HEK293 (cell line): ENCODE measurements at regions not wholly inside any gene's neighbourhood (a gene's known extent, or its start where the extent isn't known, plus 50 kb on each side); places are given as distances from the start of the nearest gene placed in this dataset.

Experiments used
- ZNF184 ChIP-seq: fragments of 450-650 bp; IDR thresholded peaks from 2 replicates; pipeline ENCODE4 v1.5.1; 2018; ENCODE audit warnings: missing biosample characterization, mild to moderate bottlenecking, missing genetic modification characterization
- ZNF202 ChIP-seq: fragments of 450-650 bp; formaldehyde crosslinking; IDR thresholded peaks from 2 replicates; pipeline ENCODE4 v1.5.1; 2016; ENCODE audit warnings: missing biosample characterization, missing genetic modification characterization, borderline replicate concordance
- ZNF214 ChIP-seq: fragments of 450-650 bp; formaldehyde crosslinking; IDR thresholded peaks from 2 replicates; pipeline ENCODE4 v1.5.1; 2017; ENCODE audit warnings: missing biosample characterization, mild to moderate bottlenecking, missing genetic modification characterization, borderline replicate concordance
- ZNF394 ChIP-seq: fragments of 450-650 bp; formaldehyde crosslinking; IDR thresholded peaks from 2 replicates; pipeline ENCODE4 v1.5.1; 2016; ENCODE audit warnings: missing biosample characterization, missing genetic modification characterization, mild to moderate bottlenecking, moderate library complexity, borderline replicate concordance
- TF ChIP-seq, protein P1 (sequence below): fragments of 450-650 bp; formaldehyde crosslinking; IDR thresholded peaks from 2 replicates; pipeline ENCODE4 v1.5.1; 2016; ENCODE audit warnings: missing biosample characterization, missing genetic modification characterization

GRCh38 chr14:53875324-53875897, 81.2 kb downstream of the BMP4 start:
- TF ChIP-seq ZNF214 (tag by site-specific recombination) (no peak), ZNF202 (no peak), ZNF184 (no peak), ZNF394 (tag by site-specific recombination) (no peak)
- TF ChIP-seq, protein P1, sequence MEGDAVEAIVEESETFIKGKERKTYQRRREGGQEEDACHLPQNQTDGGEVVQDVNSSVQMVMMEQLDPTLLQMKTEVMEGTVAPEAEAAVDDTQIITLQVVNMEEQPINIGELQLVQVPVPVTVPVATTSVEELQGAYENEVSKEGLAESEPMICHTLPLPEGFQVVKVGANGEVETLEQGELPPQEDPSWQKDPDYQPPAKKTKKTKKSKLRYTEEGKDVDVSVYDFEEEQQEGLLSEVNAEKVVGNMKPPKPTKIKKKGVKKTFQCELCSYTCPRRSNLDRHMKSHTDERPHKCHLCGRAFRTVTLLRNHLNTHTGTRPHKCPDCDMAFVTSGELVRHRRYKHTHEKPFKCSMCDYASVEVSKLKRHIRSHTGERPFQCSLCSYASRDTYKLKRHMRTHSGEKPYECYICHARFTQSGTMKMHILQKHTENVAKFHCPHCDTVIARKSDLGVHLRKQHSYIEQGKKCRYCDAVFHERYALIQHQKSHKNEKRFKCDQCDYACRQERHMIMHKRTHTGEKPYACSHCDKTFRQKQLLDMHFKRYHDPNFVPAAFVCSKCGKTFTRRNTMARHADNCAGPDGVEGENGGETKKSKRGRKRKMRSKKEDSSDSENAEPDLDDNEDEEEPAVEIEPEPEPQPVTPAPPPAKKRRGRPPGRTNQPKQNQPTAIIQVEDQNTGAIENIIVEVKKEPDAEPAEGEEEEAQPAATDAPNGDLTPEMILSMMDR, result no peak
